Stimulated activated naive CD8-positive, alpha-beta T cell treated with anti-CD3 and anti-CD28 coated beads, Interleukin-15, amount 100 ng/mL, for 72 hours (primary cell): ENCODE measurements at regions not wholly inside any gene's neighbourhood (a gene's known extent, or its start where the extent isn't known, plus 50 kb on each side); places are given as distances from the start of the nearest gene placed in this dataset.
A peak's percentile ranks its signal among the peaks of the same experiment; 100 is the strongest.

ENCODE experiments used
- ATAC-seq: fragments of 150-1000 bp; cut with Tn5 transposase; 2 replicates; pipeline ENCODE4 v1.10.0; 2021; ENCODE audit warnings: mild to moderate bottlenecking, moderate library complexity
- DNase-seq, 2 donors: peaks; one replicate each; pipeline ENCODE4 v3.0.0; 2021 to 2022
- H3K27ac Mint-ChIP-seq, 2 donors: one replicate each; pipeline ENCODE4 v1.8.0; 2022; ENCODE audit warnings: mild to moderate bottlenecking in 2 of 2, mixed read lengths in 2 of 2, moderate library complexity in 2 of 2
- H3K27me3 Mint-ChIP-seq: one replicate; pipeline ENCODE4 v1.8.0; 2022; ENCODE audit warnings: mixed read lengths
- H3K4me1 Mint-ChIP-seq: one replicate; pipeline ENCODE4 v1.8.0; 2022; ENCODE audit warnings: mild to moderate bottlenecking, mixed read lengths
- H3K4me3 Mint-ChIP-seq, 2 donors: one replicate each; pipeline ENCODE4 v1.8.0; 2022; ENCODE audit warnings: mild to moderate bottlenecking in 2 of 2, mixed read lengths in 2 of 2, moderate library complexity in 1 of 2
- H3K9me3 Mint-ChIP-seq, 2 donors: one replicate each; pipeline ENCODE4 v1.8.0; 2022; ENCODE audit warnings: mixed read lengths in 2 of 2

- no peak overlapping the region for H3K4me3 Mint-ChIP-seq
- no peak for DNase-seq
- peak; percentile 49 for ATAC-seq
- peaks cover 0 to 7% of the 10 kb centered on the region in 2 donors for H3K9me3 Mint-ChIP-seq
- H3K27me3 Mint-ChIP-seq, result peaks cover 63% of the 10 kb centered on the region
- peak overlapping the region in 1 of 2 donors; percentile 34 for H3K27ac Mint-ChIP-seq
- H3K4me1 Mint-ChIP-seq, result peaks cover 7% of the 10 kb centered on the region
Observed at GRCh38 chr6:168134560-168135201, 55.7 kb upstream of the FRMD1 start.

- no peak for ATAC-seq
- H3K4me1 Mint-ChIP-seq, result peaks cover 7% of the 10 kb centered on the region
- H3K9me3 Mint-ChIP-seq, result peaks cover 0 to 7% of the 10 kb centered on the region in 2 donors
- peaks cover 63% of the 10 kb centered on the region for H3K27me3 Mint-ChIP-seq
- H3K4me3 Mint-ChIP-seq, result no peak overlapping the region
- no peak for DNase-seq
- H3K27ac Mint-ChIP-seq, result no peak overlapping the region
Observed at GRCh38 chr6:168133687-168134559, 54.9 kb upstream of the FRMD1 start.

DNA sequence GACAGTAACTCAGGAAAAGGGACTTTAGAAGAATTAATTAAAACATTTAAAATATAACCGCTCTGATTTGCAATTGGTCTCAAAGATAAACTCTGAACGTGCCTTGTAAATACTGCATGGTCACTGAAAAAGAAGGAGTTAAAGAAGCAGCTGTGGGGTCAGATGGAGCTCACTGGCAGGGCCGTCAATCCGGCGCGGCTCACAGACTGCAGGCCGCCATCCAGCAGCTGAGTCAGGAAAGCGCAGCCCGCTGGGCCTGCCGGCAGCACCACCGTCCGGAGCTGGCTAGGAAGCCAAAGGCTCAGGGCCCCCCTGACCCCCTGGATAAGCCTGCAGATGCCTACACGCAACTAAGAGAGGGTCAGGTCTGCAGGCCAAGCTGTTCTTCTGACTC, 54.2 kb upstream of the FRMD1 start:
- Mint-ChIP-seq H3K9me3 (peaks cover 0 to 7% of the 10 kb centered on the region in 2 donors), H3K4me3 (no peak overlapping the region), H3K27me3 (peaks cover 63% of the 10 kb centered on the region), H3K4me1 (peaks cover 7% of the 10 kb centered on the region), H3K27ac (no peak overlapping the region)
- no peak for DNase-seq
- ATAC-seq, result no peak

- no peak overlapping the region for H3K4me3 Mint-ChIP-seq
- no peak for ATAC-seq
- H3K27ac Mint-ChIP-seq, result no peak overlapping the region
- H3K27me3 Mint-ChIP-seq, result peaks cover 63% of the 10 kb centered on the region
- H3K4me1 Mint-ChIP-seq, result peaks cover 7% of the 10 kb centered on the region
- DNase-seq, result no peak
- H3K9me3 Mint-ChIP-seq, result peaks cover 0 to 7% of the 10 kb centered on the region in 2 donors
Observed at GRCh38 chr6:168132531-168133167, 53.6 kb upstream of the FRMD1 start.

DNA sequence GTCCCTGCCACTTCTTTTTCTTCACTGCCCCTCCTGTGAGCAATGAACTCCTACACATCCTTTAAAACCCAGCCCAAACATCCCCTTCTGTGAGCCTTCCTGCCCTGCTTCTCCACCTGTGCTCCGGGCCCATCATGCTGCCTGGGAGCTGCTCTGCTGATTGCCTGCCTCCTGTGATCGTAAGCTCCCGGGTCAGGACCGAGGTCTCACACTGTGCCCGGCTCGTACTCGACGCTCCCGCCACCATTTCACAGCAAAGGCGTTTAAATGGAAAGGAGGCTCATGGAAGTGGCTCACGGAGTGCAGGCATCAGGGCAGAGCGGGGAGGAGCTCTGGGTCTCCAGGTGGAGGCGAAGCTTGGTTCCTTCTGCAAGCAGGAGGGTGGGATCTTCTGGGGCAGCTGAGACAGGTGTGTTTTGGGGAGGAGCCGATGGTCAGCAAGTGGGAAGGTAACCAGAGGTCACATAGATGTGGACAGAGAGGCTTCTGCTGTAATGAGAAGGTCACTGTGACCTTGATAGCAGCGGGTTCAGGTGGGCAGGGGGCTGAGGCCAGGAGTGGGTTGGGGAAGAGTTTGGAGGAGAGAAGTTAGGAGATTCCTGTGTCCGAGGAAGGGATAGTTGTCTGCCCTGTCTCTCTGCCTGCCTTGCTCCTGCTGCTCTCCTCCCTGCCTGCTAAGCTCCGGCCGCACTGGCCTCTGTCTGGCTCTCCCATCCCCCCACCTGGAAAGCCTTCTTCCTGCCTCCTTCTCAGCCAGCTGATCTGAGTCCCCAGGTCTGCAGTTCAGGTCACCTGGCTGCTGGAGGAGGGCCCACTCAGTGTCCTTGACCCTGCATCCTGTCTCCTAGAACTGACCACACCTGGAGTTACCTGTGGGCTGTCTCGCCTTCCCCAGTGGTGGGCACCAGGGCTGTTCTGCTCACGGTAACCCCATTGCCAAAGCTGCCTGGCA, 52.7 kb upstream of the FRMD1 start:
- H3K4me1 Mint-ChIP-seq, result peaks cover 7% of the 10 kb centered on the region
- peaks cover 0 to 7% of the 10 kb centered on the region in 2 donors for H3K9me3 Mint-ChIP-seq
- H3K4me3 Mint-ChIP-seq, result no peak overlapping the region
- peak overlapping the region in 1 of 2 donors; percentile 78 for H3K27ac Mint-ChIP-seq
- ATAC-seq (no peak), DNase-seq (no peak)
- peaks cover 63% of the 10 kb centered on the region for H3K27me3 Mint-ChIP-seq

DNA sequence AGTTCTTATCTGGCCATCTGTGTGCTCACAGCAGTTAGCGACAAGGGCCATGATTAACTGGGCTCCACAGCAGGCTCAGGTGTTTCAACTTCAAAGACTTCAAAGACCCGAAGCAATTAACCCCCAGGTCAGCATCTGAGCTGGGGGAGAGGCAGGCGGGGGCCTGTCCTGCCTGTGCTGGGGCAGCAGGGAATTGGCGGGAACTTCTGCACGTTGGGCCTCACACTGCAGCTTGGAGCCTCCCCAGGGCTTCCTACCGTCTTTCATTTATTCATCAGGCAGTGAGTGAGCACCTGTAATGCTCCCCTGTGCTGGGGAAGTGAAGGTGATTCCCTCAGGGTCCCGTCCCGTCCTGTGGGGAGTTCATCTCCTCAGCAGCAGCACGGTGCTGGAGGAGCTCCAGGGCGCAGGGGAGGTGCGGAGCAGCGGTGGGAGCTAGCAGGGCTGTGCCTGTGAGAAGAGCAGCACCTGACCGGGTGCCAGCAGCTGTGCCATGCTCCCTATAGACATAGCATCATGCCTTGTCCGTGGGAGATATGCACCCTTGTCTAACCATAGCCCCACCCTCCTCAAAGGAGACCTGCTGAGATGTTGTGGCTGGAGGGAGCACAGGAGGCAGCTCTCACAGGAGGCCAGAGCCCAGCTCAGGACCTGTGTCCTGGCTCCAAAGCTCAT, 51.8 kb upstream of the FRMD1 start:
- ATAC-seq (no peak), DNase-seq (no peak)
- Mint-ChIP-seq H3K9me3 (no peaks in the 10 kb centered on the region), H3K4me1 (peaks cover 7% of the 10 kb centered on the region), H3K27me3 (peaks cover 55% of the 10 kb centered on the region), H3K27ac (no peak overlapping the region), H3K4me3 (no peak overlapping the region)

DNA sequence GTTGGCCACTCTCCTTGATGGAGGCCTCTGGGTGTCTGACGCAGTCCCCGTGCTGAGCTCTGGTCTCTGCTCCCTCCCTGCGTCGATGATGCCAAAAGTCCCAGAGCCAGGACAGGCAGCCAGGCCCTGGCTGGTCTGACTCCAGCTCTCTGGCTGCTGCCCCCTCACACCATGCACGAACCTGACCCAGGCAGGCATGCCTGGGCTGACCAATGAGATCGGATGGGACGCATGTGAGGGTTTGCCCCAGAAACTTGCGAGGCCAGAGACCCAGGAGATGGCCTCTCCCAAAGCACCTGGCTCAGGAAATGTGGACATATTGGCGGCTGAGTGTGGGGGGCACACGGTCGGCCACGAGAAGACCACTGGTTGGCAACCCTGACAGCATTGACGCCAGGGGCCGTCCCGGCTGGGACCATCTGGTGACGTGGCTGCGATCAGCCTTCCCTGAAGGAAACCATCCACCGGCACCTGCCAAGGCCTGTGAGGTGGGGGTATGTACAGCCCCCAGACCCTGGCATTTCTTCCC, 51.2 kb upstream of the FRMD1 start:
- no peaks in the 10 kb centered on the region for H3K9me3 Mint-ChIP-seq
- no peak overlapping the region for H3K4me3 Mint-ChIP-seq
- ATAC-seq (no peak), DNase-seq (no peak)
- peaks cover 53% of the 10 kb centered on the region for H3K27me3 Mint-ChIP-seq
- peaks cover 7% of the 10 kb centered on the region for H3K4me1 Mint-ChIP-seq
- H3K27ac Mint-ChIP-seq, result no peak overlapping the region

DNA sequence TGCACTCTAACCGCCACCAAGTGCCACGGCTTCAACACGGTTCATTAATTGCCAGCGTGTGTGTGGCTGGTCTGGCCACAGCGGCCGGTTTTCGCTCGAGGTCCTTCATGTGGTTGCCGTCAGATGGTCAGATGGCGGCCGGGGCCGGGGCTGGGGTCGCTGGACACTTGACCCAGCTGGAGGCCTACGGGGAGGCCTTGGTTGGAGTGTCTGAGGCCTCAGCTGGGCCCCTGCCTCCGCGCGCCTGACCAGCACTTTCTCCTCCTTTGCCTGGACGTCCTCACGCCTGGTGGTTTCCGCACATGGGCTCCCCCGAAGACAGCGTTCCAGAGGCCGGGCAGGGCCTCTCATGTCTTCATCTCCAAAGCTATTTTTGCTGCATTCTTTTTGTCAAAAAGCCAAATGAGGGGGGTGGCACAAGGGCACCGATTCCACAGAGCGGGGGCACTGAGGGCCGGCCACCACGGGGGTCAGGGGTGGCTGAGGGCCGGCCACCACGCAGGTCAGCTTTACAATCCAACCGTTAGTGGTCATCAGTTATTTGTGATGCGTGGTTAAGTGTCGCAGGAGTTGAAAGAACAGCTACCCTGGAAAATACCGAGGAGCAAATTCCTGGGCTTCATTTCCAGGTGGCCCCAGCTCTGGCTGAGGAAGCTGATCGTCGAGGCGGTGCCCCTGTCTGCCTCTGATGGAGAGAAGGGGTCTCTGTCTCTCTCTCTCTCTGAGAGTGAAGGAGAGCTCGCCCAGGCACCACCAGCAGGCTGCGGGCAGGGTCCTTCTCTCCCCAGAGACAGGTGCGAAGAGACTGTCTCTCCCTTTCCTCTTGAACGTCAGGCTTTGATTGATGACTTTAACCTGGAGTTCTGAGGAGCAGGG, 50.5 kb upstream of the FRMD1 start:
- Mint-ChIP-seq H3K9me3 (no peaks in the 10 kb centered on the region), H3K27ac (no peak overlapping the region), H3K27me3 (peaks cover 47% of the 10 kb centered on the region), H3K4me1 (peaks cover 7% of the 10 kb centered on the region), H3K4me3 (no peak overlapping the region)
- no peak for DNase-seq
- no peak for ATAC-seq

DNA sequence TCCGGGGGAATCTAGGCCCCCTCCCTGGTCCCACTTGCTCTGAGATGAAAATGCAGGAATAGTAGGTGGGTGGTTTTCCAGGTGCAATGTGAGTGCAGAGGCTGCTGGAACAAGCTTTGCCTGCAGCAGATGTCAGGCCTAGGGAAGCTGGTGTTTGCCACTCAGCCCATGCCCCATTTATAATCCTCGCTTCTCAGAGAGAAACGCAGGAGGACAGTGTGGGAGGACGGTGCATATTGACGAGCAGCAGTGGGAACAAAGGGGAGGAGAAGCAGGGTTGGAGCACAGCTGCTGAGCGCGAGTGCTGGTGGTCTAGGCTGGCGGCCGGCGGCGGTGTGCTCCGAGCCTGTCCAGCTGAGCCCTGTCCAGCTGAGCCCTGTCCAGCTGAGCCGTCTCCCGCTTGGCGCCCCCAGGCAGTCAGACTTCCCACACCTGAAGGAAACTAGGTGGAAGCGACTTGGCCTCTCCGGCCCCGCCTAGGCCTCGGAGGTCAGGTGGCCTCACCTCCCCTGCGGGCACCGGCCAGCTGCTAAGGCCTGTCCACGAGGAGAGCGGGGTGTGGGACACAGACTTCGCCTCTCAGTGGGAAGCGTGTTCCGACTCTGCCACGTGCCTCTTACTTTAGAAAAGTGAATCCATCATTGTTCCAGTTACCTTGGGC, 49.7 kb upstream of the FRMD1 start:
- no peaks in the 10 kb centered on the region for H3K9me3 Mint-ChIP-seq
- no peak overlapping the region for H3K27ac Mint-ChIP-seq
- H3K4me3 Mint-ChIP-seq, result no peak overlapping the region
- ATAC-seq (no peak), DNase-seq (no peak)
- peaks cover 7% of the 10 kb centered on the region for H3K4me1 Mint-ChIP-seq
- H3K27me3 Mint-ChIP-seq, result peaks cover 40% of the 10 kb centered on the region
